ENCODE measurements at regions not wholly inside any gene's neighbourhood (a gene's known extent, or its start where the extent isn't known, plus 50 kb on each side); places are given as distances from the start of the nearest gene placed in this dataset.

- TF ChIP-seq, protein P1, sequence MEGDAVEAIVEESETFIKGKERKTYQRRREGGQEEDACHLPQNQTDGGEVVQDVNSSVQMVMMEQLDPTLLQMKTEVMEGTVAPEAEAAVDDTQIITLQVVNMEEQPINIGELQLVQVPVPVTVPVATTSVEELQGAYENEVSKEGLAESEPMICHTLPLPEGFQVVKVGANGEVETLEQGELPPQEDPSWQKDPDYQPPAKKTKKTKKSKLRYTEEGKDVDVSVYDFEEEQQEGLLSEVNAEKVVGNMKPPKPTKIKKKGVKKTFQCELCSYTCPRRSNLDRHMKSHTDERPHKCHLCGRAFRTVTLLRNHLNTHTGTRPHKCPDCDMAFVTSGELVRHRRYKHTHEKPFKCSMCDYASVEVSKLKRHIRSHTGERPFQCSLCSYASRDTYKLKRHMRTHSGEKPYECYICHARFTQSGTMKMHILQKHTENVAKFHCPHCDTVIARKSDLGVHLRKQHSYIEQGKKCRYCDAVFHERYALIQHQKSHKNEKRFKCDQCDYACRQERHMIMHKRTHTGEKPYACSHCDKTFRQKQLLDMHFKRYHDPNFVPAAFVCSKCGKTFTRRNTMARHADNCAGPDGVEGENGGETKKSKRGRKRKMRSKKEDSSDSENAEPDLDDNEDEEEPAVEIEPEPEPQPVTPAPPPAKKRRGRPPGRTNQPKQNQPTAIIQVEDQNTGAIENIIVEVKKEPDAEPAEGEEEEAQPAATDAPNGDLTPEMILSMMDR (IDR thresholded peaks at IDR 0.05): no peak
- no peak for TF ChIP-seq POLR2A (IDR thresholded peaks at IDR 0.05)
These were observed 109.4 kb upstream of the ZMIZ1 start for GRCh38 chr10:78959217-78959923.

Data from testis (tissue), 2 donors.